AG10803 (cell line): ENCODE measurements at regions not wholly inside any gene's neighbourhood (a gene's known extent, or its start where the extent isn't known, plus 50 kb on each side); places are given as distances from the start of the nearest gene placed in this dataset.

Experiments
- DNase-seq: peaks from one replicate; pipeline ENCODE4 v3.0.0; 2010; ENCODE audit warnings: low read depth
- H3K4me3 ChIP-seq: 2 replicates; pipeline ENCODE4 v1.5.1; 2011; ENCODE audit warnings: mild to moderate bottlenecking, low read length, control low read depth
- TF ChIP-seq, protein P1 (sequence below): conservative IDR thresholded peaks from 2 replicates; pipeline ENCODE4 v1.5.1; 2011; ENCODE audit warnings: mild to moderate bottlenecking, low read length, control low read depth, inconsistent platforms

DNA sequence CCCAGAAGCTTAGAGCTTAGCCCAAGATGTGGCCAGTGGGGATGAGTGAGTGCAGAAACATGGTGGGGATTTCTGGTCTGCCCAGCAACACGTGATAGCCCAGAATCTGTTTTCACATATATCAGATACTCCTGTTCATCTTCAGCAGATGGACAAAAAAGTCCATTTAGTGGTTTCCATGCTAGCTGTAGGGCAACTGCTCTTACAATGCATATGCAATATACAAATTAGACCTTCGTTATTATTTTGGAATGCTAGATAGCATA lies 96.9 kb upstream of the SGIP1 start:
- DNase-seq: no peak
- H3K4me3 ChIP-seq: no peak overlapping the region
- TF ChIP-seq, protein P1, sequence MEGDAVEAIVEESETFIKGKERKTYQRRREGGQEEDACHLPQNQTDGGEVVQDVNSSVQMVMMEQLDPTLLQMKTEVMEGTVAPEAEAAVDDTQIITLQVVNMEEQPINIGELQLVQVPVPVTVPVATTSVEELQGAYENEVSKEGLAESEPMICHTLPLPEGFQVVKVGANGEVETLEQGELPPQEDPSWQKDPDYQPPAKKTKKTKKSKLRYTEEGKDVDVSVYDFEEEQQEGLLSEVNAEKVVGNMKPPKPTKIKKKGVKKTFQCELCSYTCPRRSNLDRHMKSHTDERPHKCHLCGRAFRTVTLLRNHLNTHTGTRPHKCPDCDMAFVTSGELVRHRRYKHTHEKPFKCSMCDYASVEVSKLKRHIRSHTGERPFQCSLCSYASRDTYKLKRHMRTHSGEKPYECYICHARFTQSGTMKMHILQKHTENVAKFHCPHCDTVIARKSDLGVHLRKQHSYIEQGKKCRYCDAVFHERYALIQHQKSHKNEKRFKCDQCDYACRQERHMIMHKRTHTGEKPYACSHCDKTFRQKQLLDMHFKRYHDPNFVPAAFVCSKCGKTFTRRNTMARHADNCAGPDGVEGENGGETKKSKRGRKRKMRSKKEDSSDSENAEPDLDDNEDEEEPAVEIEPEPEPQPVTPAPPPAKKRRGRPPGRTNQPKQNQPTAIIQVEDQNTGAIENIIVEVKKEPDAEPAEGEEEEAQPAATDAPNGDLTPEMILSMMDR: no peak

DNA sequence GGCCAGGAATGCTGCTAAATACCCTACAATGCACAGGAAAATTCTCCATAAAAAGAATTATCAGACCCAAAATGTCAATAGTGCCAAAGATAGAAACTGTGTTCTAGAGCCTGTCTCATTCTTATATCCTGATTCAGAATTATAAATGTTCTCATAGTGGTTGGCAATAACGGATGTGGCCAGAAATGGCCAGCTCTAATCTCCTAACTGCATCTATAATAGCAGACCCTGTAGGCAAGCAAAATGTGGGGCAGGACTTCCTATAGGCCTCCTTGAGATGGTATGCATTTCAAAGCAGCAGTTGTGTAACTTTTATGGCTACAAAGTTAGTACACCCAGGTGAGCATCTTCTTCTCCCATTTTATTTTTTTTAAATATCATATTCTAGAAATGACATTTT lies 95.9 kb upstream of the SGIP1 start:
- TF ChIP-seq, protein P1: no peak
- no peak overlapping the region for H3K4me3 ChIP-seq
- no peak for DNase-seq

DNA sequence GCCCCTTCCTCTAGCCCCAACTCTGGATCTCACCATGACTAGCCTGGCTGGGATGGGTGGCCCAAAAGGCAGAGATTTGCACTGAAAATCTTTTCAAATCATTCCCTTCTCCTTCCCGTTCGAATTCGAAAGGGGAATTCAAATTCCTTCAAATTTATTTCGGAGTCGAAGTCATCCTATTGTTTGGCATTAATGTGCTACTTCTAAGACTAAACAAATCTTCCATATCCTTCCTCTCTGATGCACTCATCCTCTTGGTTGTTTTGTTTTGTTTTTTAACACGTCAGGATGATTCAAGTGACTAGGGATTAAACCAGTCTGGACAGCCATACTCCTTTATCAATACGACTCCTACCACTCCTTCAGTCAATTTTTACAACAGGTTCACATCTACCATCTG lies 95.5 kb upstream of the SGIP1 start:
- TF ChIP-seq, protein P1: no peak
- no peak for DNase-seq
- no peak overlapping the region for H3K4me3 ChIP-seq

DNA sequence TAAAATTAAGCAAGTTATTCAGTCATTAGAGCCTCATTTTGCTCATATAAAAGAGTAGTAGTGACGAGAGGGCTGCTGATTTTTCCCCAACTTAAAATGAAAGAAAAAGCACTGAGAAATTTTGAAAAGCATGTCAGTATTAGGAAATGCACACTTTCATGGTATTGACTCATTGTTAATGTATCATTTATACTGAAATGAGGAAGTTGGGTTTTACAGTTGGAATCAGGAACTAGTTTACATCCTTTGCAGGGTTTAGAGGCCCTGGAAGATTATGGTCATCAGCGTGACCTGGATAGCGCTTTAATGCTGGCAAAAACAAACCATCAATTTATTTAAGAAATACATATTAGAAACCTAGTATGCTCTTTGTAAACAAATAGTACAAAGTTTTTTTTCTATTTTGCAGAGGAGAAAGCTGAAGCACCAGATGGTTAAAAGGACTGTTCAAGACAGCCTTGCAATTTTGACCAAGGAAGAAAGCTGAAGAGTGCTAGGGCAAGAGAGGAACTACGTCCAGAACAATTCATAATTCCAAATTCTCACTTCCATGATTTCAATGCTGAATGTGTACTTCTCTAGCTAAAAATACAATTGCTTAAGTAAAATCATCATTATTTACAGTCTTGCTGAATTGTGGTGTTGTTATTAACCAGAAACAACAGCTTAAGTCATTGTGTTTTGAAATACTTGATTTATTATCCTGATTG lies 94.8 kb upstream of the SGIP1 start:
- TF ChIP-seq, protein P1: no peak
- DNase-seq: peak; percentile 64
- H3K4me3 ChIP-seq: no peak overlapping the region

DNA sequence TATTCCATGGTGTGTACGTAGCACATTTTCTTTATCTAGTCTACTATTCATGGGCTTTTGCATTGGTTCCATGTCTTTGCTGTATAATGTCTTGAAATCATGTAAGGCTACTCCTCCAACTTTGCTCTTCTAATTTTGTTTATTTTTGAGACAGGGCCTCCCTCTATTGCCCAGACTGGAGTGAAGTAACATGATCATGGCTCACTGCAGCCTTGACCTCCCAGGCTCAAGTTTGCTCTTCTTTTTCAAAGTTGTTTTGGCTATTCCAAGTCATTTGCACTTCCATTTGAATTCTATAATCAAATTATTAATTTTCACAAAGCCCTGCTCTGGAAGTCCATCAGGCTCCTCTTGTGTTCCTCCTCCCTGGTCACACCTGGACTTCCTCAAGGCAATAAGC lies 90.2 kb upstream of the SGIP1 start:
- TF ChIP-seq, protein P1: 0 out of 2 replicates have a peak, but pooled peaks have one; percentile 18
- no peak overlapping the region for H3K4me3 ChIP-seq
- no peak for DNase-seq

DNA sequence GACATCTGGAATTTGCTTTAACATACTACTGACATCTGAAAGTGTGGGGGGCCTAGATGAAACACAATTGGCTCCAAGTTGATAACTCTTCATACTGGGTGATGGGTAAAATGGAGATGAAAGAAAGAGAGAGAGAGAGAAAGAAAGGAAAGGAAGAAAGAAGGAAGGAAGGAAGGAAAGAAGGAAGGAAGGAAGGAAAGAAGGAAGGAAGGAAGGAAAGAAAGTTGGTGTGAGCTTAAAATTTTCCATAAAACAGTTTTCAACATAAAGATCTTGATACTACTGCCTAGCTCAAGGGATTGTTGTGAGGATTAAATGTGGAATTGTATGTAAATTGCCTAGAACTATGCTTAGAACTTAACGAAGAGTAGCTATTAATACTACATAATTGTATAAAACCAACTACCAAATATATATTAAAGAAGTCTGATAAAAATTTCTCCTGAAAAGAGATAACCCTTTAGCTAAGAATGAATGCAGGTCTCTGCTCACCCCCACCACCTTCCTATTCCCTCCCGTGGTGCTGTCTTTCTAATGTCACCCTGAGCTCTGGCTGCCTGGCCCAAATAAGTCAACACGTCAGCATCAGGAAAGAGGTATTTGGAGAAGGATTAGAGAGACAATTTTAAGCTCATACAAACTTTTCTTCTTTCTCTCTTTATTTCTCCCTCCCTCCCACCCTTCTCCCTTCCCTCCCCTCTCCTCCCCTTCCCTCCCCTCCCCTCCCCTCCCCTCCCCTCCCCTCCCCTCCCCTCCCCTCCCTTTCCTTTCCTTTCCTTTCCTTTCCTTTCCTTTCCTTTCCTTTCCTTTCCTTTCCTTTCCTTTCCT lies 89.3 kb upstream of the SGIP1 start:
- DNase-seq: no peak
- H3K4me3 ChIP-seq: no peak overlapping the region
- TF ChIP-seq, protein P1: no peak
